ENCODE measurements at regions not wholly inside any gene's neighbourhood (a gene's known extent, or its start where the extent isn't known, plus 50 kb on each side); places are given as distances from the start of the nearest gene placed in this dataset.
"Not testable (repeated sequence)": the region's sequence is repeated elsewhere in the genome, so short reads cannot be mapped to it uniquely, and the experiment has no call there.

GRCh38 chr2:187180529-187180928 lies 267.5 kb downstream of the CALCRL start:
- Histone ChIP-seq H3K14ac (ENCODE audit: low read length in 2 of 2) (no peak overlapping the region), H2BK120ac (ENCODE audit: low read depth, low read length) (no peak overlapping the region), H2BK5ac (ENCODE audit: low read depth, low read length, poor library complexity, severe bottlenecking) (no peak overlapping the region), H3K27ac (ENCODE audit: low read length, poor library complexity, severe bottlenecking) (no peak overlapping the region), H2BK15ac (ENCODE audit: low read depth, poor library complexity, severe bottlenecking) (no peak overlapping the region), H3K4me1 (ENCODE audit: control insufficient read depth, insufficient read depth, low read depth, low read length) (no peaks in the 10 kb centered on the region), H3K23ac (ENCODE audit: low read length in 2 of 2) (no peak overlapping the region), H3K9me3 (ENCODE audit: control insufficient read depth, low read length) (peaks cover 5% of the 10 kb centered on the region), H3K36me3 (ENCODE audit: control insufficient read depth in 1 of 2, insufficient read depth in 2 of 2, low read depth in 1 of 2, low read length in 2 of 2) (no peaks in the 10 kb centered on the region), H3K4me3 (ENCODE audit: insufficient read depth in 1 of 2, low read depth in 1 of 2, low read length in 2 of 2) (no peak overlapping the region), H3K4ac (ENCODE audit: low read depth in 1 of 2, low read length in 2 of 2) (no peak overlapping the region), H4K8ac (ENCODE audit: low read length) (no peak overlapping the region), H2AFZ (ENCODE audit: low read depth, low read length) (no peak overlapping the region), H3K27me3 (ENCODE audit: control insufficient read depth in 1 of 2, insufficient read depth in 1 of 2, low read length in 2 of 2) (no peaks in the 10 kb centered on the region), H3K18ac (ENCODE audit: low read depth in 1 of 2, low read length in 2 of 2) (no peak overlapping the region), H3K9ac (ENCODE audit: low read length) (no peak overlapping the region), H3K79me1 (replicated peaks; ENCODE audit: low read length, poor library complexity, severe bottlenecking) (no peaks in the 10 kb centered on the region), H2AK5ac (ENCODE audit: low read length, severe bottlenecking) (no peak overlapping the region), H3K4me2 (ENCODE audit: low read length, poor library complexity, severe bottlenecking) (no peak overlapping the region), H2BK12ac (ENCODE audit: low read length in 2 of 2) (no peak overlapping the region), H4K91ac (ENCODE audit: low read length) (no peak overlapping the region)
- 90% methylated on average over 3 of the region's 3 CpGs for WGBS
- no peak for DNase-seq

- not testable (repeated sequence) for H3K4ac ChIP-seq (ENCODE audit: low read depth in 1 of 2, low read length in 2 of 2); DNase-seq; H3K27me3 ChIP-seq (ENCODE audit: control insufficient read depth in 1 of 2, insufficient read depth in 1 of 2, low read length in 2 of 2); H4K8ac ChIP-seq (ENCODE audit: low read length); H3K4me2 ChIP-seq (ENCODE audit: low read length, poor library complexity, severe bottlenecking); H2BK5ac ChIP-seq (ENCODE audit: low read depth, low read length, poor library complexity, severe bottlenecking); H3K27ac ChIP-seq (ENCODE audit: low read length, poor library complexity, severe bottlenecking); H3K18ac ChIP-seq (ENCODE audit: low read depth in 1 of 2, low read length in 2 of 2); H3K4me1 ChIP-seq (ENCODE audit: control insufficient read depth, insufficient read depth, low read depth, low read length); H3K9ac ChIP-seq (ENCODE audit: low read length); H2BK12ac ChIP-seq (ENCODE audit: low read length in 2 of 2); H3K4me3 ChIP-seq (ENCODE audit: insufficient read depth in 1 of 2, low read depth in 1 of 2, low read length in 2 of 2); H2BK15ac ChIP-seq (ENCODE audit: low read depth, poor library complexity, severe bottlenecking); H3K36me3 ChIP-seq (ENCODE audit: control insufficient read depth in 1 of 2, insufficient read depth in 2 of 2, low read depth in 1 of 2, low read length in 2 of 2); H2AFZ ChIP-seq (ENCODE audit: low read depth, low read length); H2BK120ac ChIP-seq (ENCODE audit: low read depth, low read length); H3K23ac ChIP-seq (ENCODE audit: low read length in 2 of 2); H3K9me3 ChIP-seq (ENCODE audit: control insufficient read depth, low read length); H2AK5ac ChIP-seq (ENCODE audit: low read length, severe bottlenecking); H3K14ac ChIP-seq (ENCODE audit: low read length in 2 of 2); H3K79me1 ChIP-seq (replicated peaks; ENCODE audit: low read length, poor library complexity, severe bottlenecking); H4K91ac ChIP-seq (ENCODE audit: low read length)
- WGBS, result no CpG with 5 or more reads among the region's 3 CpGs
Observed at GRCh38 chr2:187178876-187179275, 269.2 kb downstream of the CALCRL start.

GRCh38 chr2:187177253-187177652 lies 270.8 kb downstream of the CALCRL start:
- Histone ChIP-seq H3K4me2 (ENCODE audit: low read length, poor library complexity, severe bottlenecking) (no peak overlapping the region), H3K14ac (ENCODE audit: low read length in 2 of 2) (no peak overlapping the region), H3K18ac (ENCODE audit: low read depth in 1 of 2, low read length in 2 of 2) (no peak overlapping the region), H3K79me1 (replicated peaks; ENCODE audit: low read length, poor library complexity, severe bottlenecking) (no peaks in the 10 kb centered on the region), H3K9ac (ENCODE audit: low read length) (no peak overlapping the region), H3K27me3 (ENCODE audit: control insufficient read depth in 1 of 2, insufficient read depth in 1 of 2, low read length in 2 of 2) (no peaks in the 10 kb centered on the region), H4K91ac (ENCODE audit: low read length) (no peak overlapping the region), H3K36me3 (ENCODE audit: control insufficient read depth in 1 of 2, insufficient read depth in 2 of 2, low read depth in 1 of 2, low read length in 2 of 2) (no peaks in the 10 kb centered on the region), H3K4ac (ENCODE audit: low read depth in 1 of 2, low read length in 2 of 2) (no peak overlapping the region), H3K23ac (ENCODE audit: low read length in 2 of 2) (no peak overlapping the region), H2AFZ (ENCODE audit: low read depth, low read length) (no peak overlapping the region), H2AK5ac (ENCODE audit: low read length, severe bottlenecking) (no peak overlapping the region), H2BK15ac (ENCODE audit: low read depth, poor library complexity, severe bottlenecking) (no peak overlapping the region), H4K8ac (ENCODE audit: low read length) (no peak overlapping the region), H3K4me3 (ENCODE audit: insufficient read depth in 1 of 2, low read depth in 1 of 2, low read length in 2 of 2) (no peak overlapping the region), H2BK12ac (ENCODE audit: low read length in 2 of 2) (no peak overlapping the region), H3K4me1 (ENCODE audit: control insufficient read depth, insufficient read depth, low read depth, low read length) (no peaks in the 10 kb centered on the region), H3K27ac (ENCODE audit: low read length, poor library complexity, severe bottlenecking) (no peak overlapping the region), H3K9me3 (ENCODE audit: control insufficient read depth, low read length) (no peaks in the 10 kb centered on the region), H2BK120ac (ENCODE audit: low read depth, low read length) (no peak overlapping the region), H2BK5ac (ENCODE audit: low read depth, low read length, poor library complexity, severe bottlenecking) (no peak overlapping the region)
- DNase-seq, result no peak
- WGBS, result 90% methylated on average over 8 of the region's 10 CpGs

- Histone ChIP-seq H3K27me3 (ENCODE audit: control insufficient read depth in 1 of 2, insufficient read depth in 1 of 2, low read length in 2 of 2) (no peaks in the 10 kb centered on the region), H3K23ac (ENCODE audit: low read length in 2 of 2) (no peak overlapping the region), H3K36me3 (ENCODE audit: control insufficient read depth in 1 of 2, insufficient read depth in 2 of 2, low read depth in 1 of 2, low read length in 2 of 2) (no peaks in the 10 kb centered on the region), H3K9me3 (ENCODE audit: control insufficient read depth, low read length) (no peaks in the 10 kb centered on the region), H3K79me1 (replicated peaks; ENCODE audit: low read length, poor library complexity, severe bottlenecking) (no peaks in the 10 kb centered on the region), H3K27ac (ENCODE audit: low read length, poor library complexity, severe bottlenecking) (no peak overlapping the region), H3K4me3 (ENCODE audit: insufficient read depth in 1 of 2, low read depth in 1 of 2, low read length in 2 of 2) (no peak overlapping the region), H2BK120ac (ENCODE audit: low read depth, low read length) (no peak overlapping the region), H2AK5ac (ENCODE audit: low read length, severe bottlenecking) (no peak overlapping the region), H3K4me1 (ENCODE audit: control insufficient read depth, insufficient read depth, low read depth, low read length) (no peaks in the 10 kb centered on the region), H3K18ac (ENCODE audit: low read depth in 1 of 2, low read length in 2 of 2) (no peak overlapping the region), H3K4ac (ENCODE audit: low read depth in 1 of 2, low read length in 2 of 2) (no peak overlapping the region), H3K14ac (ENCODE audit: low read length in 2 of 2) (no peak overlapping the region), H3K4me2 (ENCODE audit: low read length, poor library complexity, severe bottlenecking) (no peak overlapping the region), H2BK12ac (ENCODE audit: low read length in 2 of 2) (no peak overlapping the region), H2AFZ (ENCODE audit: low read depth, low read length) (no peak overlapping the region), H2BK5ac (ENCODE audit: low read depth, low read length, poor library complexity, severe bottlenecking) (no peak overlapping the region), H3K9ac (ENCODE audit: low read length) (no peak overlapping the region), H4K8ac (ENCODE audit: low read length) (no peak overlapping the region), H4K91ac (ENCODE audit: low read length) (no peak overlapping the region), H2BK15ac (ENCODE audit: low read depth, poor library complexity, severe bottlenecking) (no peak overlapping the region)
- 100% methylated on average over 1 of the region's 1 CpG for WGBS
- no peak for DNase-seq
Observed at GRCh38 chr2:187174582-187174981, 273.5 kb downstream of the CALCRL start.
